Adrenal gland (tissue), 5 donors: ENCODE measurements at regions not wholly inside any gene's neighbourhood (a gene's known extent, or its start where the extent isn't known, plus 50 kb on each side); places are given as distances from the start of the nearest gene placed in this dataset.

Experiments
- CTCF ChIP-seq, 6 experiments: fragments of 450-650 bp in 4 of 6; fragments of 200-600 bp in 2 of 6; sonication (generic) in 1 of 6; IDR thresholded peaks; 1 replicate in 5 of 6; 2 replicates in 1 of 6; pipeline versions ENCODE4 v1.5.1 to v1.8.0; 2016 to 2021; ENCODE audit warnings: antibody characterized with exemption in 6 of 6, mild to moderate bottlenecking in 2 of 6, moderate library complexity in 1 of 6
- POLR2A ChIP-seq, 2 donors: fragments of 450-650 bp; IDR thresholded peaks; one replicate each; pipeline ENCODE4 v1.6.1; 2017; ENCODE audit warnings: antibody characterized with exemption in 2 of 2, mild to moderate bottlenecking in 2 of 2, moderate library complexity in 1 of 2
- donor health status: DM: no; HTN: no; CAD: no.

GRCh38 chr21:39037807-39038405, 145.3 kb downstream of the PSMG1 start:
- no peak for TF ChIP-seq CTCF (IDR thresholded peaks at IDR 0.05)
- no peak for TF ChIP-seq POLR2A (IDR thresholded peaks at IDR 0.05)
